ENCODE measurements at regions not wholly inside any gene's neighbourhood (a gene's known extent, or its start where the extent isn't known, plus 50 kb on each side); places are given as distances from the start of the nearest gene placed in this dataset.

DNA sequence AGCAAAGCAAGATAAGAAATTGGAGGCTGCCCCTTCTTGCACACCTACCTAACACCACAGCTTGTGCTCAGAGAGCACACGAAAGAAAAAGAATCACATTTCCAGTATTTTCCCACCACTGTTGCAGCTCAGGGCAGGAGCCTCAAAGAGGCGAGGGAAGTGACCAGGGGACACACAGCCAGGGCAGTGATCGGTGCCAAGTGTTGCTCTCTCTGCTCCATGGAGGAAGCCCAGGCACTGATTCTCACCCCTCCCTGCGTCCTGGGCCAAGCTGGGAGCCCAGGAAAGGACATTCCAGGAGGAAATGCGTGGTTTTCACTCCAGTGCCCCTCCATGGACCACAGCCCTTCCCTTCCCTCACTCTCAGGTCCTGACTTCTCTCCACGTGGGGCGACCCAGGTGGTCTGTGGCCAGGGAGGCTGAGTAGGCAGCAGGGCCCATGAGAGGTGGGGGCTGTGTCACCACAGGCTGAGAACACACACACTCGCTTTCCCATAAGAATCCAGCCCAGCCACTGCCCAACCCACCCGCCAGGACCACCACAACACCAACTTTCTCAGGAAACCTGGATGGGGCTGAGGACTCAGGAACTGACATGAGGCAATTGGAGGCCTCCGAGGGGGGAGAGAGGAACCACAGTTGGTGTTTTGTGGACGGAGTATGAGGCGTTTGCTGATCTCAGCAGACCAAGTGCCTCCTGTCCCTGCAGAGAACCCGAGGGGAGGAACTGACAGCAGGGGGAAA, 81.7 kb upstream of the MAFB start:
- no peak for DNase-seq

DNA sequence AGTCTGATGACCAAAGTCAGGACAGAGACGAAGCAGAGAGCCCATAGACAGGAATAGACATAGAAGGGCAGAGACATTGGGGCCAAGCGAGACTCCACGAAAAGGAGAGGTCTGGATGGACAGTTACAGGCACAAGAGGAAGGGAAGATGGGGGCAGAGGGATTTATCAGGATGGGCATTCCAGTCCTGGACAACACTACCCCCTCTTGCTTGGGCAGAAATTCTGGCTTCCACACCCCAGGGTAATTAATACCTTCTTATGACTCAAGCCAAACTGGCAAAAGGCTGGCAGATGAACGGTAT, 82.2 kb upstream of the MAFB start:
- no peak for DNase-seq

DNA sequence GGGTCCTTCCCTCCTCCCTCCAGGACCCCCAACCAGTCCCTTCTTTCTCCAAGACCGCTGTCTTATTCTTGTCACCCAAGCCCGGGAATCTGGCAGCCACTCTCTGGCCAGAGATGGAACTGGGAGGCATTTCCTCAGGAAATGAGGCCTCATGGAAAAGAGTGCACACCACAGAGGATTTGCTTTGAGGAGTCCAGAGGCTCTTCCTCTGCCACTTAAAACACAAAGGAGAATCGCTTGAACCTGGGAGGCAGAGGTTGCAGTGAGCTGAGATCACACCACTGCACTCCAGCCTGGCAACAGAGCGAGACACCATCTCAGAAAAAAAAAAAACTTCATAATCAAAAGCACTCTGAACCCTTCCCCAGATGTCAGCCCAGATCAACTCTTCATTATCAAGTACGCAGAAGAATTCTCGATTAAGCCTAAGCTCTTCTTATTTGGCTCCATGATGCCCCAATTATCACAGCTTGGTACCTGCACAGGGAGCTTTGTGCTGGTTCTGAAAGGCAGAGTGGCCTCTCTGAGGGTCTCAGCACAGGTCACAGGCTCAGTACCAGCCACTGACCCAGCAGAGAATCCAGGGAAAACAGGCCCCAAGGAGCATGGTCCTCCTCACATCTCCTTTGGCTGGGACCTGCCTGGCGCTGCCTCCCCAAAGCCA, 82.9 kb upstream of the MAFB start:
- DNase-seq = no peak

DNA sequence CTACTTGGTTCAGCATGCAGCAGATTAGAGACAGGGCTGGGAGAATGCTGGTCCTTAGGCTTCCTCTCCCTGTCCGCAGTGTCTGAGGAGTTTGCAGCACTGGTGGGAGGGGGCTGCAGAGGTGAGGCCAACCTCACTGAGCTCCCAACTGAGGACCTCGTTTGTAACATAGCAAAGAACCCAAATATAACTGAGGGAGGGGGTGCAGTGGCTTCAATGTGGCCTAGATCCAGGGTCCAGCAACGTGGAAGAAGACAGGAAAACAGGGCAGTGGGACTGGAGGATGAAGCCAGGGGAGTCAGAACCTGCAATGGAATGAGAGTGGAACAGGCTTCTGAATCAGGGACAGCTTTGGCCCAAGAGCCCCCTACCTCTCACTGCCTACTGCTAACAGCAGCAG, 84.3 kb upstream of the MAFB start:
- no peak for DNase-seq

DNA sequence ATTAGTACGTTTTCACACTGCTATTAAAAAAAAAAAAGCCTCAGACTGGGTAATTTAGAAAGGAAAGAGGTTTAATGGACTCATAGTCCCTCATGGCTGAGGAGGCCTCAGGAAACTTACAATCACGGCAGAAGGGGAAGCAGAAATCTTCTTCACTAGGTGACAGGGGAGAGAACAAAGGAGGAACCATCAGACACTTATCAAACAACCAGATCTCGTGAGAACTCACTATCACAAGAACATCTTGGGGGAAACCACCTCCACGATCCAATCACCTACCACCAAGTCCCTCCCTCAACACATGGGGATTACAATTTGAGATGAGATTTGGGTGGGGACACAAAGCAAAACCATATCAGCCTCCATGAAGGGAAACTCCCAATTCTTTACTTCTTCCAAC, 85.2 kb upstream of the MAFB start:
- no peak for DNase-seq

DNA sequence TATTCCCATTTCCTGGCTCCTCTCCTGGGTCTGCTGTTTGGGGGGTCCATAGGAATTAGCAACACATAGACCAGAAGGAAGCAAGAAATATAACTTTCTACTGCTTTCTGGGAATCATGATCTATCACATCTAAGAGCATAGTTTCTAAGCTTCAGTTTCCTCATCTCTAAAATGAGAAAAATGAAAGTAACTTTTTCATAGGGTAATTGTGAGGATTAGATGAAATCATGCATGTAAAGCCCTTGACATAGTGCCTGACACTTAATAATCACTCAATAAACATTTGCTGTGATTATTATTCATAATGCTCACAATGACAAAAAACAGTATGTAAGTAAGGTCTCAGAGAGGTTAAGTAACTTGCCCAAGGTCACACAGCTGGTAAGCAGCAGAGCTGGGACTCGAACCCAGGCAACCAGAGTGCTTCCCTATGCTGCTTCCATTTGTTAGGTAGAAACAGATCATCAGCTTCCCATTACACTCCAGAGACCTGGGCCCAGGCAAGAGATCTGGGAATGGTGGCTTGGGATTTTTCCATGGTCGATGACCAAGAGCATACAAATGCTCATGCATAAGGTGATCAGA, 86.6 kb upstream of the MAFB start:
- no peak for DNase-seq

DNA sequence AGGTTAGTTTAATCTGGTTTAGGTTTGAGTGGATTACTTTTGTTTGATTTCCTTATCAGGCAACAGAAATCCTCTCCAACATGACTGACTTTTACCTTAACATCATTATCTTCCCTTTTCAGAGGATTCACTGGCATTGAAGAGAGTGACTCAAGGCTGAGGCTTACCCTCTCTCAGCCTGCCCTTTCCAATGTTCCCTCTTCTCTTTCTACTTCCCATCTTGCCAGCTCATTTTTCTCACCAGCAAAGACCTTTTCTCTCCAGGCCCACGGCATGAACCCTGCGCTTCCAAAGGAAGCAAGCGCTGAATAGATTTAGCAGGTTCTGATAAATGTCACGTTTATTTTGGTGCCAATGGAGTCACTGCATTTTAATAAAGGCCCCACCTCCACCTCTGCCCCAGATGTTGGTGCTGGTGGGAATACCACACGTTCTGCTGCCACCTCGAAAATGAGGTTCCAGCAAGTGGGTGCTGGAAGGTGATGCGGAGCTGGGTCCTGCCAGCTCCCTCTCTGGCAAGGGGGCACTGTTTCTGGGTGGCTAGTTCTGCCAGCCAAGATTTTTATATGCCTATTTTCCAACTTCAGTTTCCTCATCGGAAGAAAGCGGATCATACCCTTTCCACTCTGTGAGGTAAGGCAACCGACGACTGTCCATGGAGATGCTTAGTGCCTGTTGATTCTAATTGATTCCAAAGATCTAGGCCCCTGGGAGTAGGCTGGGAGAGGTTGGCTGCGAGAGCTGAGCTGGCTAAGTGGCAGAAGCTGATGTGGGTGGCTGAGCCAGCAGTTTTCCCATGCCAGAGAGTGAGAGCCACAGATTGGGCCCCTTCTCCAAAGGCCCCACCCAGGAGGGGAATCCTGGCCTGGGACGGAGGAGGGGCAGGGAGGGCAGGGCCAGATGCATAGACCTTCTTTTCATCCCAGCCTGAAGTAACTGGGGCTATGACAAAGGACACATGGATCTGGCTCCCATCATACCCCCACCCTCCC, 87.7 kb upstream of the MAFB start:
- no peak for DNase-seq

DNA sequence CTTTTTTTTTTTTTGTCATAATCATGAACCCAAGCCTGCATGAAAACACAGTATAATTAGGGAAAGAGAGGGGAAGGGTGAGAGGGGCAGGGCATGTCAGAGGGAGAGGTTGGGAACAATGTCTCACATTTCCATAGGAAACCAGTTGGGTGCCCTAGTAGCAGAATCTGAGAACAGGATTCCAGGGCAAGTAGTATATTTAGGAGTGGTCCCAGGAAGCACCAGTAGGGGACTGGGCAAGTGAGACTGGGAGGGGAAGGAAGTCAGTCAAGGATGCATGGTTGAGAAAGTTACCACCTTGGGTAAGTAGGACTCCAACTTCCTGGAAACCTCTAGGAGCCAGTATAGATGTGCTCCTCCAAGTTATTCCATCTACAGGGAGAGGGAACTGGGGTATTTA, 88.6 kb upstream of the MAFB start:
- no peak for DNase-seq

DNA sequence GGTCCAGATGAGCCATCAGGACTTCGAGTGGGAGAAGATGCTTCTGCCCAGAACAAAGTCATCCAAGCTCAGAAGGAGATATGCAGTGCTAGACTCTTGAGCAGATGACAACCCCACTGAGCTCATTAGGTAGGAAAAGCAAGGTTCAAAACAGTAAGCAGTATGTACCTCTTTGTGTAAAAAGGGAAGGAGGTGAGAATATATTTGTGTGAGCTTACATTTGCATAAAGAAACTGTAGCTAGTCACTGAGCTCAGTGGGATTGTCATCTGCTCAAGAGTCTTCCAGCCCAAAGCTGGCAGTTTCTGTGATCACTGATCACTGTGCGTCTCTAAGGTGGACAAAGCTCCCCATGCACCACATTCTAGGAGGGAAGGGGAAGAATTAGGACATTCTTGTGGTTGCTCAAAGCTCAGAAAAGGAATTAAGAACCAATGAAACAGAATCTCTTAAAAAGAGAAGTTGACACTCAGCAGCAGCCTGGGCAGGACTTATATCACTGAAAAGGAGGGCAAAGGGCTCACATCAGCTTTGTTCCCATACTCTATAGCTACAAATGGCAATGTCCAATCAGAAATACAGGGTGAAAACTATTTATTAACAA, 90.0 kb upstream of the MAFB start:
- DNase-seq = peak; percentile 24

DNA sequence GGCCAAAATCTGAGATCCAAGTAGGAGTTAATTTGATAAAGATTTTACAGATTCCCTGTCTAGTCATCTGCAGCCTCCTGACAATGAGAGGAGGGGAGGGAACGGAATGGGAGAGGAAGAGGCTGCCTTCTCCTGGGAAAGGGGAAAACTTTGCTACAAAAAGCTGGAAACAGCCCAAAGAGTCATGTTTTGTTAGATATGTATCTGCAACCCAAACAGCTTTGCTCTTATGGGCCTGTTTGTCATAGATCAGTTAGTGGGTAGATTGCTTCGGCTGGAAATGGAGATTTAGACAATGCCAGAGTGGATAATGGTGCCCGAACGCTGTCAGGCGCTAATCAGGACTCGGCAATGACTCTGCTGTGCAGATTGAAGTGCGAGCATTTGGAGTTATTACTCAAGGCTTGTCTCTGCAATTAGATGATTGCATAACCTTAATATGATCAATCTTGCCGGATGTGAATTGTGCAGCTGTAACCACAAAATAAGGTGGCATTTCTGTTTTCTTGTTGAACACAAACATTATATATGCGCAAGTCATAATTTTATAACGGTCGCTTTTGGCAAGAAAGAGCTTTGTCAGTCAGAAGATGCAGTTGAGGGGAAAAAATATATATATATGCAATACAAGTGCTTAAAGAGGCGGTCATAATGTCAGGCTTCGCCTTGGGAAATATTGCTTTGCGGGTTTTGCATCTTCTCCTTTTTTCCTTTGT, 92.4 kb upstream of the MAFB start:
- peak; percentile 14 for DNase-seq

DNA sequence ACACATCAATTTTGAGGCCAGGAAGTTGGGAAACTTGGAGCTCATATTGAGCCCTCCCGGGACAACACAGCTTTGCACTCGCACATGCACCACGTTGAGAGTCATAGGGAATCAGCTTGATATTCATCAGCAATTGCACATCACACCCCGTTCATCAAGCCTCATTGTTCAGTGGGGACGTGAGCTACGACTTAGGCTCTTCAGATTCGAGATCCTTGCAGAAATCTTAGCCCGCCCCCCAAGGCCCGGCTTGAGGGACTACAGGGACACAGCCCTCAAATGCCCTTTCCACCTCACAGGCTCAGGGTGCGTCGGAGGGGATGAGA, 93.0 kb upstream of the MAFB start:
- DNase-seq = no peak

DNA sequence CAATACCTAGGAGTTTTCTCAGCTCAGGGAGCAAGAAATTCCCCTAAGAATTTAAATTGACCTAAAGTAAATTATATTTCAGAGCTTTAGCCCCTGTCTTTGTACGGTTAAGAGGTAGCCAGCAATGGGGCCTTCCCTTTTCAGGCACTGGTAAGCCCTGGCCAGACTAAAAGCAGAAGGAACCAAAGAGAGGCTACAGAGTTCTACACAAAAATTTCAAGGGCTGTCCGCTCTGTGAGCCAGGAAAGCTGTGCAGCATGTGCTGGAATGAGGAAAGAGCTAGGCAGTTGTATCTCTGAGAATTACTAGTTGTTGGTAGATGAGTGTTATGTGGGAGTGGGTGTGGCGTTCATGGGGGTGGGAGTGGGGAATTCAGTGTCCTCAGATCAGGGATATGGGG, 96.3 kb upstream of the MAFB start:
- no peak for DNase-seq

DNA sequence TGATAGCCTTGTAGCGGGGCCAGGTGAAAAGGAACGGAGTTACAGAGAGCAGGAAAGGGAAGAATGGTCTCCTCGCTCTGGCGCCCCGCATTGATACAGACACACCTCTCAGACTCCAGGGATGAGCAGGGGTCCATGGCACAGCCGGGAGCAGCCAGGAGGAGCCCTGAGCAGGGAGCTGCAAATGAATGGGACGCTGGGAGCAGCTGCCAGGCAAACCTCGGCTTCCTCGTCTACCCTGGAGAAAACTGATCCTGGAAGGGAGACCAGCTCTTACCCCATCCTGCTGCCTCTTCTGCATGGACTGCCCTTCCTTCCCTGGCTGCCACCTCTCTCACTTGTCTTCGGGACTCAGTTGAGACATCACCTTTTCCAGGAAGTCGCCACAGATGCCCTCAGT, 97.3 kb upstream of the MAFB start:
- no peak for DNase-seq

DNA sequence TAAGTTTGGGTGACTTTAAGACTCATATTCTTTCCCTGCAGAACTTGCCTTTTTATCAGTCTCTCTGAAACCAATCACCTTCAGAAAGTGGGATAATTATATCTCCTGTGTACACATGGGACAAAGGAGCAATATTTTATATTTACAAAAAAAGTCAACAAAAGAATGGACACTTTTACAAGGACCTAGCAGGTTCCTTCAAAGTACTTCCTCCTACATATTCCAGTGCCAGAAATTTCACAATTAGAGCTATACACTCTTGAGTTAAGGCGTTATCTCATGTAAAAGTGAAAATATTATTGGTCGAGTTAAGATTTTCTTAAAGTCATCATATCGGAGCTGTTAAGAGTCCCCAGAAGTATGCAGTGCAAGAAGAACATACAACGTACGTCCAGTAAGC, 98.9 kb upstream of the MAFB start:
- DNase-seq = no peak

DNA sequence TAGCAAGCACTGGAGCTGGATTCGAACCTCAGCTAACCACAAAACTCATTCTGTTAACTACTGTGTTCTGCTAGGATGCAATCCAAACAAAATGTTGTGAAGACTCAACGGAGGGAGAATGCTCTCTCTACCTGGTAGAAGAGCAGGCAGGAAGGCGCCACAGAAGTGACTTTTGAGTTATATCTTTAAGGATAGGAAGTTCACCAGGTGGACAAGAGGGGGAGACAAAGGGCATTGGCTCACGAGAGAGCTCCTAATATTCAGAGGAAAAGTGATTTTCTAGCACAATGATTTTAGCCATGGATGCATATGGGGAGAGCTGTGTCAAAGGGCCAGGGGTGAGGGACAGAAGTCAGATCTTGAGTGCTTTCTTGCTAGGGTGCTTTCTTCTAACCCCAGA, 108.4 kb upstream of the MAFB start:
- DNase-seq = peak; percentile 38

DNA sequence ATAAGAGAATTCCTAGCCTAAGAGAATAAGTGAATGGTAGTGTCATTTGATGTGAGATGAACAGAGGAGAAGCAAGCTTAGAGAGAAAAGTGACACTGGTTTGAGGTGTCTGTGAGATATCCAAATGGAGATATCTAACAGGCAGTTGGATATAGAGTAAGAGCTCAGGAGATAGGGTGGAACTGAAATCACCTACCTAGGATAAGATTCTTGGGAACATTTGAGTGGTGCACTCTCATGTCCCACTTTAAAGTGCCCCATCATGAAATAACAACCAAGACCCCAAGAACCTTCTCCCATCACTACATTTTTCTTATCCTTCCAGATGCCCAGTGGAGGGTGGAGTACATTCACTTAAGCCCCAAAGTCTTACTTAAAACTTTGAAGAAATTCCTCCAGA, 109.0 kb upstream of the MAFB start:
- DNase-seq = no peak

DNA sequence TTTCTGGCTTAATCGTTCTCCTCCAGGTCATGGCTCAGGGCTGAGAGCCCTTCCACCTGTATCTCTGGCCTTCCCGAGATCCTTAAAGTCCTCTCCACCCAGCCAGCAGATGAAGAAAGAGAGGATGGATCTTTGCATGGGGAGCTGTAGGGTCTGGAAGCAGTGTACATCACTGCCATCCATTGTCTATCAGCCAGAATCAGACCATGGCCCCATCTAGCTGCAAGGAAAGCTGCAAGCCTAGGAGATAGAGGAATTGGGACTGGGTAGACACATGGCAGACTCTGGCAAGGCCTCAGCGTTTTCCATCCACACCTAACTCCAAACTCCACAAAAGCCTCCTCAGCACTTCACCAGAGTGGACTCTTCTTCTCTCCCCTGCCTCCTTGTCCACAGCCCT, 113.8 kb upstream of the MAFB start:
- DNase-seq = no peak

DNA sequence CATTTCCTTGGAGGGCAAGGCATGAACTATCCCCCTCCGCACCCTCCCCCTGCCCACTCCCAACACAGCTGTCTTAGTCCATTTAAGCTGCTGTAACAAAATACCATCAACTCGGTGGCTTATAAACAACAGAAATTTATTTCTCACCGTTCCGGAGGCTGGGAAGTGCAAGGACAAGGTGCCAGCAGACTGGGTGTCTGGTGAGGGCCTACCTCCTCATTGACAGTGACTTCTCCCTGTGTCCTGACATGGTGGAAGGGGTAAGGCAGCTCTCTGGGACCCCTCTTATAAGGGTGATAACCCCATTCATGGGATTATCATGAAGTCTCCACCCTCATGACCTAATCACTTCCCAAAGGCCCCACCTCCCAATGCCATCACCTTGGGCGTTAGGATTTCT, 114.3 kb upstream of the MAFB start:
- no peak for DNase-seq

DNA sequence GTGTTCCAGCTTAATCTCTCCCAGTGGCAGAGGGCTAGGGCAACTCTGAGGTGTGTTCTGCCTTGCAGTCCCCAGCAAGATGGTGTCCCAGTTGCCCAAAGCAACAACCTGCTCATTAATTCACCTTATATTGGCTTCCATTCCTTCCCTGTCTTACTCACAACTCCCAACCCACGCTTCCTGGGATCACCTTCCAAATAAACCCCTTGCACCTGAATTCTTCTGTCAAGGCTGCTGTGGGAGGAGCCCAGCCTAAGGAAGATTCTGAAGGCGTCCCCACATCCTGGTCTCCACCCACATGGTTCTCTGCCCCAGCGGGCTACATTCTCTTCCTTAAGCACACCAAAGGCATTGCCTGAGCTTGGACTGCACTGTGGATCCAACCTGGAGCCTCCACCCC, 116.6 kb upstream of the MAFB start:
- no peak for DNase-seq

DNA sequence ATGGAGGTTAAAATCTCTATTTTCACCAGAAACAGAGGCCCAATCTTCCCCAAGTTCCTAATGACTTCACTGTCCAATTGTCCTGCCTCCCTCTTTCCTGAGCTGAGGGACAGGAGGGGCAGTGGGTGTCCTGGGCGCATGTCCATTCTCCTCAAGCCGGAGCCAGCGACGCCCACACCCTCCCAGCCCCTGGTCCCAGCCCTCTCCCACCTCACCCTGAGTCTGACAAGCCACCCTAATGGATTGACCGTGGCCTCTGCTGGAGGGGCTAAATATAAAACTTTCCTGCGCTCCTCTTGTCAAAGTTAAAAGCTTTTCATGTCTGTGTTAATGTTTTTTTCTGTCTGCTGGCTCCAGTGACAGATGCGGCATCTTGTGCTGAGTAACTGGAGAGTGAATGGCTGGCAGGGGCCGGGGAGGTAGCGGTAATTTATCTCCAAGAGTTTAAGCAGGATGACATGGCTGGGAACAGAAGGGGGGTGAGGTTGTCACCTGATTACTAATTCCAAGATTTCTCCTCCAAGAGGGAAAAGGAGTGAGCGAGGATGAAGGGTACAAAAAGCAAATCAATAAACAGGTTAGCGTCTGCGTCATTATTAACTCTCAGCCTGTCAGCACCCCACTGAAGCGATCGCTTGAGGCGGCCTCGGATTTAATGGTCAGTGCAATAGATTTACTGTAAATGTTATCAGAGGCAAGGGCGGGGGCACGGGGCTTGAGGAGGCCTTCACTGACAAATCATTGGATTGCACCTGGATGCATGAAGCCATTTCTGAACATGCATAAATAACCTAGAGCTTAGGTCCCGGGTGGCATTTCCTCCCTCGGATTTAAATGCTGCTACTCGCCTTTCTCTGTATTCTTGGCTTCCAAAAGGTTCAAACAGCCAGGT, 118.1 kb upstream of the MAFB start:
- DNase-seq = no peak

DNA sequence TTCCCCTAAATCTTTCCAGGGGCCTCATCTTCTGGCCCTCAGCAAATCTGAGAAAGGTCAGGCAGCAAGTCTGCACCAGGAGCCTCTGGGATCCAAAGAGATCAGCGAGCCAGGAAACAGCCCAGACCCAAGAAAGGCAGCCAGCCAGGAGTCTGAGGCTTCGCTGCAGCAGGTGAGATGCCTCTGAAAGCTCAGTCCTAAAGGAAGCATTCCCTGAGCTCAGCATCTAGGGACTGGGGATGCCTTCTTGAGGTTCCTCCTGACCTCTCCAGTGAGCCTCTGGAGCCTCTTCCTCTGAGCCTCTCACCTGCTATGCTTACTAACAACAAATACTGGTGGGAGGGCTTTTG, 118.8 kb upstream of the MAFB start:
- no peak for DNase-seq

DNA sequence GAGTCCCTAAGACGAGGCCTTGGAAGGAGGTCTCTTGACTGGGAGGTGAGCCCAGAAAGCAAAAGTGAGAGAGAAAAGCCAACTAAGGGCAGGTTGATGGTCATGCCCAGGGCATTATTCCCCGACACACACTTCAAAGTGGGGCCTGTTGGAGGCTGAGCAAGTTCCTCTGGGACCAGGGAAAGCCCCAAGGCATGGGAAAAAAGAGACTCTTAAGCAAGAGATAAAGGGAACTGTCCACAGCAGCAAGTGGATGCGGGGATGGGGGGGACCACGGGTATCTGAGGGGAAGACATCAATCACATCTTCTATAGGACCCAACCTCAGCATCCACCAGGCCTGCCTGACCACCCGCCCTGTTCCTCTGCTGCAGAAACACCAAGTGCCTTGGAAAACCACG, 119.9 kb upstream of the MAFB start:
- no peak for DNase-seq

Data from hematopoietic multipotent progenitor cell treated with erythropoietin and hydrocortisone succinate and interleukin-3 and kit ligand, for 6 days (in vitro differentiated cells).